Glutamatergic neuron (in vitro differentiated cells): ENCODE measurements at regions not wholly inside any gene's neighbourhood (a gene's known extent, or its start where the extent isn't known, plus 50 kb on each side); places are given as distances from the start of the nearest gene placed in this dataset.

ENCODE experiments used
- DNase-seq: peaks from one replicate; pipeline ENCODE4 v3.0.0; 2022
- H3K27ac Mint-ChIP-seq: one replicate; pipeline ENCODE4 v1.8.0; 2020; ENCODE audit warnings: mild to moderate bottlenecking, mixed read lengths, inconsistent platforms; ENCODE audit not compliant: unreplicated experiment
- H3K27me3 Mint-ChIP-seq: one replicate; pipeline ENCODE4 v1.8.0; 2020; ENCODE audit warnings: mild to moderate bottlenecking, moderate library complexity, mixed read lengths, inconsistent platforms; ENCODE audit not compliant: unreplicated experiment
- H3K36me3 Mint-ChIP-seq: one replicate; pipeline ENCODE4 v1.8.0; 2020; ENCODE audit warnings: mild to moderate bottlenecking, mixed read lengths, inconsistent platforms; ENCODE audit not compliant: unreplicated experiment
- H3K4me1 Mint-ChIP-seq: one replicate; pipeline ENCODE4 v1.8.0; 2020; ENCODE audit warnings: mild to moderate bottlenecking, low read depth, mixed read lengths, inconsistent platforms; ENCODE audit not compliant: unreplicated experiment
- H3K4me3 Mint-ChIP-seq: one replicate; pipeline ENCODE4 v1.8.0; 2020; ENCODE audit warnings: mild to moderate bottlenecking, mixed read lengths, inconsistent platforms; ENCODE audit not compliant: unreplicated experiment
- H3K9me3 Mint-ChIP-seq: one replicate; pipeline ENCODE4 v1.8.0; 2020; ENCODE audit warnings: mild to moderate bottlenecking, moderate library complexity, mixed read lengths, inconsistent platforms; ENCODE audit not compliant: unreplicated experiment
- CTCF ChIP-seq: fragments of 200-600 bp; sonication (generic); IDR thresholded peaks from one replicate; pipeline ENCODE4 v1.5.0; 2021; ENCODE audit not compliant: partially characterized antibody, unreplicated experiment

- Mint-ChIP-seq H3K4me3 (no peak overlapping the region), H3K27me3 (no peaks in the 10 kb centered on the region), H3K27ac (no peak overlapping the region), H3K9me3 (no peaks in the 10 kb centered on the region), H3K36me3 (no peaks in the 10 kb centered on the region), H3K4me1 (no peaks in the 10 kb centered on the region)
- no peak for DNase-seq
- TF ChIP-seq CTCF, result no peak
Measured at GRCh38 chr18:55981712-55982475, 393.9 kb upstream of the TCF4 start.

- TF ChIP-seq CTCF, result no peak
- Mint-ChIP-seq H3K36me3 (no peaks in the 10 kb centered on the region), H3K27me3 (no peaks in the 10 kb centered on the region), H3K4me3 (no peak overlapping the region), H3K27ac (no peak overlapping the region), H3K4me1 (no peaks in the 10 kb centered on the region), H3K9me3 (no peaks in the 10 kb centered on the region)
- no peak for DNase-seq
Measured at GRCh38 chr18:55974521-55974920, 386.5 kb upstream of the TCF4 start.

GRCh38 chr18:55968550-55968949 is 380.6 kb upstream of the TCF4 start:
- no peak for DNase-seq
- TF ChIP-seq CTCF, result no peak
- no peak overlapping the region for H3K4me3 Mint-ChIP-seq
- no peaks in the 10 kb centered on the region for H3K9me3 Mint-ChIP-seq
- H3K36me3 Mint-ChIP-seq, result no peaks in the 10 kb centered on the region
- no peak overlapping the region for H3K27ac Mint-ChIP-seq
- no peaks in the 10 kb centered on the region for H3K27me3 Mint-ChIP-seq
- peaks cover 4% of the 10 kb centered on the region for H3K4me1 Mint-ChIP-seq

GRCh38 chr18:55967019-55967418 is 379.0 kb upstream of the TCF4 start:
- no peaks in the 10 kb centered on the region for H3K9me3 Mint-ChIP-seq
- DNase-seq, result no peak
- H3K36me3 Mint-ChIP-seq, result no peaks in the 10 kb centered on the region
- peaks cover 11% of the 10 kb centered on the region for H3K4me1 Mint-ChIP-seq
- H3K4me3 Mint-ChIP-seq, result no peak overlapping the region
- no peaks in the 10 kb centered on the region for H3K27me3 Mint-ChIP-seq
- TF ChIP-seq CTCF, result no peak
- H3K27ac Mint-ChIP-seq, result no peak overlapping the region

GRCh38 chr18:55964171-55964570 is 376.2 kb upstream of the TCF4 start:
- H3K4me1 Mint-ChIP-seq, result peaks cover 11% of the 10 kb centered on the region

More at GRCh38 chr18:55964171-55964570, 376.2 kb upstream of the TCF4 start:
- Mint-ChIP-seq H3K27me3 (no peaks in the 10 kb centered on the region), H3K9me3 (no peaks in the 10 kb centered on the region), H3K36me3 (no peaks in the 10 kb centered on the region), H3K4me3 (peak overlapping the region; percentile 13), H3K27ac (no peak overlapping the region)
- TF ChIP-seq CTCF, result no peak
- no peak for DNase-seq
